Muscle of leg (tissue), 3 donors: ENCODE measurements at regions not wholly inside any gene's neighbourhood (a gene's known extent, or its start where the extent isn't known, plus 50 kb on each side); places are given as distances from the start of the nearest gene placed in this dataset.

Experiments
- DNase-seq: peaks from one replicate; pipeline ENCODE4 v3.0.0; 2013
- H3K27ac ChIP-seq: one replicate; pipeline ENCODE4 v1.5.1; 2013; ENCODE audit warnings: mild to moderate bottlenecking, low read length, control low read depth
- H3K27me3 ChIP-seq: one replicate; pipeline ENCODE4 v1.6.1; 2013; ENCODE audit warnings: low read length; ENCODE audit not compliant: control insufficient read depth, insufficient read depth
- H3K36me3 ChIP-seq: one replicate; pipeline ENCODE4 v1.6.1; 2013; ENCODE audit warnings: low read length; ENCODE audit not compliant: control insufficient read depth, insufficient read depth
- H3K4me1 ChIP-seq: one replicate; pipeline ENCODE4 v1.6.1; 2013; ENCODE audit warnings: low read length; ENCODE audit not compliant: control insufficient read depth, insufficient read depth
- H3K4me3 ChIP-seq: one replicate; pipeline ENCODE4 v1.5.1; 2013; ENCODE audit warnings: low read length, control low read depth
- H3K9me3 ChIP-seq: replicated peaks from 2 replicates; pipeline ENCODE4 v1.6.1; 2013; ENCODE audit warnings: low read depth, low read length; ENCODE audit not compliant: control insufficient read depth
- WGBS: methylation state at CpG from one replicate; pipeline ENCODE4 v1.1.5; 2013; ENCODE audit warnings: missing lambda C conversion rate; ENCODE audit not compliant: insufficient coverage; 5-methylcytosine and 5-hydroxymethylcytosine counted together

- no peak for DNase-seq
Measured at GRCh38 chr15:70361106-70361505, 263.4 kb upstream of the TLE3 start.

GRCh38 chr15:70358871-70359647, 261.3 kb upstream of the TLE3 start:
- H3K27me3 ChIP-seq: peaks cover 14% of the 10 kb centered on the region
- peaks cover 7% of the 10 kb centered on the region for H3K4me1 ChIP-seq
- 90% methylated on average over 7 of the region's 14 CpGs for WGBS
- H3K4me3 ChIP-seq: no peak overlapping the region
- no peaks in the 10 kb centered on the region for H3K9me3 ChIP-seq
- DNase-seq: no peak
- H3K36me3 ChIP-seq: no peaks in the 10 kb centered on the region
- no peak overlapping the region for H3K27ac ChIP-seq

More at GRCh38 chr15:70361106-70361505, 263.4 kb upstream of the TLE3 start:
- no CpG with 5 or more reads among the region's 2 CpGs for WGBS
- no peaks in the 10 kb centered on the region for H3K9me3 ChIP-seq
- H3K27ac ChIP-seq: no peak overlapping the region
- peaks cover 5% of the 10 kb centered on the region for H3K4me1 ChIP-seq
- H3K27me3 ChIP-seq: peaks cover 8% of the 10 kb centered on the region
- H3K4me3 ChIP-seq: no peak overlapping the region
- H3K36me3 ChIP-seq: no peaks in the 10 kb centered on the region

- no peak for DNase-seq
- H3K36me3 ChIP-seq: no peaks in the 10 kb centered on the region
- no peak overlapping the region for H3K27ac ChIP-seq
- H3K4me1 ChIP-seq: peaks cover 7% of the 10 kb centered on the region
- WGBS: 85% methylated on average over 3 of the region's 11 CpGs
- H3K9me3 ChIP-seq: no peaks in the 10 kb centered on the region
- no peak overlapping the region for H3K4me3 ChIP-seq
- H3K27me3 ChIP-seq: peaks cover 19% of the 10 kb centered on the region
Measured at GRCh38 chr15:70358011-70358819, 260.5 kb upstream of the TLE3 start.

- no peak overlapping the region for H3K27ac ChIP-seq
- H3K9me3 ChIP-seq: no peaks in the 10 kb centered on the region
- peaks cover 14% of the 10 kb centered on the region for H3K27me3 ChIP-seq
- no peak overlapping the region for H3K4me3 ChIP-seq
- peaks cover 7% of the 10 kb centered on the region for H3K4me1 ChIP-seq
- no peaks in the 10 kb centered on the region for H3K36me3 ChIP-seq
- DNase-seq: no peak
- WGBS: no CpG with 5 or more reads among the region's 8 CpGs
Measured at GRCh38 chr15:70357453-70357852, 259.7 kb upstream of the TLE3 start.

- no peaks in the 10 kb centered on the region for H3K9me3 ChIP-seq
- peaks cover 7% of the 10 kb centered on the region for H3K4me1 ChIP-seq
- no peak overlapping the region for H3K4me3 ChIP-seq
- no peak for DNase-seq
- WGBS: 76% methylated on average over 6 of the region's 7 CpGs
- H3K36me3 ChIP-seq: no peaks in the 10 kb centered on the region
- H3K27ac ChIP-seq: no peak overlapping the region
- peaks cover 14% of the 10 kb centered on the region for H3K27me3 ChIP-seq
Measured at GRCh38 chr15:70356919-70357318, 259.2 kb upstream of the TLE3 start.

GRCh38 chr15:70356062-70356860, 258.5 kb upstream of the TLE3 start:
- H3K4me1 ChIP-seq: peaks cover 7% of the 10 kb centered on the region
- no peak for DNase-seq
- H3K4me3 ChIP-seq: no peak overlapping the region
- WGBS: 79% methylated on average over 7 of the region's 9 CpGs
- no peaks in the 10 kb centered on the region for H3K9me3 ChIP-seq
- H3K27ac ChIP-seq: no peak overlapping the region
- H3K36me3 ChIP-seq: no peaks in the 10 kb centered on the region
- H3K27me3 ChIP-seq: peaks cover 14% of the 10 kb centered on the region

GRCh38 chr15:70355275-70355795, 257.6 kb upstream of the TLE3 start:
- DNase-seq: no peak
- Histone ChIP-seq H3K27ac (no peak overlapping the region), H3K27me3 (peaks cover 14% of the 10 kb centered on the region), H3K4me1 (peaks cover 7% of the 10 kb centered on the region), H3K4me3 (no peak overlapping the region), H3K36me3 (no peaks in the 10 kb centered on the region), H3K9me3 (no peaks in the 10 kb centered on the region)
- WGBS: no CpG with 5 or more reads among the region's 5 CpGs

GRCh38 chr15:70354346-70354905, 256.7 kb upstream of the TLE3 start:
- H3K36me3 ChIP-seq: no peaks in the 10 kb centered on the region
- peaks cover 7% of the 10 kb centered on the region for H3K4me1 ChIP-seq
- H3K9me3 ChIP-seq: no peaks in the 10 kb centered on the region
- H3K27ac ChIP-seq: no peak overlapping the region
- 53% methylated on average over 15 of the region's 20 CpGs for WGBS
- peaks cover 14% of the 10 kb centered on the region for H3K27me3 ChIP-seq
- DNase-seq: no peak
- no peak overlapping the region for H3K4me3 ChIP-seq

GRCh38 chr15:70353606-70354345, 256.1 kb upstream of the TLE3 start:
- H3K27me3 ChIP-seq: peaks cover 14% of the 10 kb centered on the region
- no peaks in the 10 kb centered on the region for H3K36me3 ChIP-seq
- WGBS: 62% methylated on average over 5 of the region's 12 CpGs
- peaks cover 11% of the 10 kb centered on the region for H3K4me1 ChIP-seq
- H3K9me3 ChIP-seq: no peaks in the 10 kb centered on the region
- no peak overlapping the region for H3K4me3 ChIP-seq
- DNase-seq: no peak
- H3K27ac ChIP-seq: no peak overlapping the region
